ENCODE measurements at regions not wholly inside any gene's neighbourhood (a gene's known extent, or its start where the extent isn't known, plus 50 kb on each side); places are given as distances from the start of the nearest gene placed in this dataset.

DNA sequence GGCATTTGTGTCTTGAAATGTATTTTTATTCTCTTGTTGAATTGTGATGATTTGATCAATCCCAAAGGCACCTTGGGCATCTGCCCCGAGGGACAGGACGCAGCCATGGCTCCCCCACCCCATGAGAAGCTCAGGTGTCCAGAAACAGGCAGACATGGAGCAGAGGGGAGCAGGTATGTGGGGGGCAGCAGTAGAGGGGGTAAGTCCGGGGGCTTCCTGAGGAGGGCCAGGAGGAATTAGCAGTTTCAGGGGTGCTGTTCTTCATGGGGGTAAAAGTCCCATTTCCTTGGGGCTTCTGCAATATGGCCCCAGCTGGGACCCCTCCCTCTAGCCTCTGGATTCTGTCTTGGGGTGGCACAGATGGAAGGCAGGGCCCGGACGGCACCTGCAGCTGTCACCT lies 67.0 kb upstream of the HMX1 start:
- TF ChIP-seq, protein P1, sequence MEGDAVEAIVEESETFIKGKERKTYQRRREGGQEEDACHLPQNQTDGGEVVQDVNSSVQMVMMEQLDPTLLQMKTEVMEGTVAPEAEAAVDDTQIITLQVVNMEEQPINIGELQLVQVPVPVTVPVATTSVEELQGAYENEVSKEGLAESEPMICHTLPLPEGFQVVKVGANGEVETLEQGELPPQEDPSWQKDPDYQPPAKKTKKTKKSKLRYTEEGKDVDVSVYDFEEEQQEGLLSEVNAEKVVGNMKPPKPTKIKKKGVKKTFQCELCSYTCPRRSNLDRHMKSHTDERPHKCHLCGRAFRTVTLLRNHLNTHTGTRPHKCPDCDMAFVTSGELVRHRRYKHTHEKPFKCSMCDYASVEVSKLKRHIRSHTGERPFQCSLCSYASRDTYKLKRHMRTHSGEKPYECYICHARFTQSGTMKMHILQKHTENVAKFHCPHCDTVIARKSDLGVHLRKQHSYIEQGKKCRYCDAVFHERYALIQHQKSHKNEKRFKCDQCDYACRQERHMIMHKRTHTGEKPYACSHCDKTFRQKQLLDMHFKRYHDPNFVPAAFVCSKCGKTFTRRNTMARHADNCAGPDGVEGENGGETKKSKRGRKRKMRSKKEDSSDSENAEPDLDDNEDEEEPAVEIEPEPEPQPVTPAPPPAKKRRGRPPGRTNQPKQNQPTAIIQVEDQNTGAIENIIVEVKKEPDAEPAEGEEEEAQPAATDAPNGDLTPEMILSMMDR (IDR thresholded peaks at IDR 0.05), result no peak
- no peak for TF ChIP-seq EP300 (IDR thresholded peaks at IDR 0.05)
- TF ChIP-seq POLR2A (IDR thresholded peaks at IDR 0.05), result no peak
- no peak for TF ChIP-seq POLR2AphosphoS5 (IDR thresholded peaks at IDR 0.05)

Data from gastroesophageal sphincter (tissue), 3 donors.